CD8-positive, alpha-beta memory T cell (primary cell): ENCODE measurements at regions not wholly inside any gene's neighbourhood (a gene's known extent, or its start where the extent isn't known, plus 50 kb on each side); places are given as distances from the start of the nearest gene placed in this dataset.

Experiments
- CTCF ChIA-PET: fragments of 350-600 bp; sonication (Branson Sonifier 250); formaldehyde crosslinking; loops from one replicate; lab custom pipeline; 2021; ENCODE audit warnings: antibody characterized with exemption; lab: Charles Lee
- POLR2A ChIA-PET: fragments of 350-600 bp; sonication (Branson Sonifier 250); formaldehyde crosslinking; loops from one replicate; lab custom pipeline; 2021; ENCODE audit warnings: antibody characterized with exemption; lab: Charles Lee
- DNase-seq, 5 donors: peaks; one replicate each; pipeline versions ENCODE4 v3.0.0 to v3.0.0-alpha.2; 2020 to 2022; ENCODE audit warnings: mixed read lengths in 1 of 5
- H3K27ac ChIP-seq: one replicate; pipeline ENCODE4 v1.7.0; 2013; ENCODE audit warnings: low read depth, mild to moderate bottlenecking, low read length, moderate library complexity
- H3K27me3 ChIP-seq: 2 replicates; pipeline ENCODE4 v1.7.0; 2013; ENCODE audit warnings: low read length, mild to moderate bottlenecking; ENCODE audit not compliant: insufficient read depth, poor library complexity, severe bottlenecking
- H3K36me3 ChIP-seq: 2 replicates; pipeline ENCODE4 v1.7.0; 2013; ENCODE audit warnings: mild to moderate bottlenecking, low read length, moderate library complexity; ENCODE audit not compliant: insufficient read depth
- H3K4me1 ChIP-seq: 2 replicates; pipeline ENCODE4 v1.7.0; 2013; ENCODE audit warnings: mild to moderate bottlenecking, low read length, moderate library complexity; ENCODE audit not compliant: insufficient read depth
- H3K4me3 ChIP-seq: 2 replicates; pipeline ENCODE4 v1.7.0; 2013; ENCODE audit warnings: mild to moderate bottlenecking, low read length
- H3K9me3 ChIP-seq: 2 replicates; pipeline ENCODE4 v1.7.0; 2013; ENCODE audit warnings: mild to moderate bottlenecking, low read length
- H3K27ac Mint-ChIP-seq, 8 donors: one replicate each; pipeline ENCODE4 v1.8.0; 2020 to 2021; ENCODE audit warnings: mixed read lengths in 8 of 8, mild to moderate bottlenecking in 6 of 8, inconsistent platforms in 3 of 8, moderate library complexity in 3 of 8
- H3K27me3 Mint-ChIP-seq, 2 donors: one replicate each; pipeline ENCODE4 v1.8.0; 2020 to 2021; ENCODE audit warnings: mixed read lengths in 2 of 2, mild to moderate bottlenecking in 1 of 2, moderate library complexity in 1 of 2
- H3K36me3 Mint-ChIP-seq, 3 donors: one replicate each; pipeline ENCODE4 v1.8.0; 2020 to 2021; ENCODE audit warnings: mixed read lengths in 3 of 3, inconsistent platforms in 1 of 3, mild to moderate bottlenecking in 1 of 3
- H3K4me1 Mint-ChIP-seq, 3 donors: one replicate each; pipeline ENCODE4 v1.8.0; 2020 to 2021; ENCODE audit warnings: mixed read lengths in 3 of 3, inconsistent platforms in 1 of 3, mild to moderate bottlenecking in 1 of 3
- H3K4me3 Mint-ChIP-seq, 7 donors: one replicate each; pipeline ENCODE4 v1.8.0; 2020 to 2021; ENCODE audit warnings: mixed read lengths in 7 of 7, mild to moderate bottlenecking in 6 of 7, moderate library complexity in 4 of 7, inconsistent platforms in 2 of 7
- H3K9me3 Mint-ChIP-seq, 5 donors: one replicate each; pipeline ENCODE4 v1.8.0; 2020 to 2022; ENCODE audit warnings: mixed read lengths in 5 of 5, mild to moderate bottlenecking in 3 of 5, moderate library complexity in 2 of 5, inconsistent platforms in 1 of 5

DNA sequence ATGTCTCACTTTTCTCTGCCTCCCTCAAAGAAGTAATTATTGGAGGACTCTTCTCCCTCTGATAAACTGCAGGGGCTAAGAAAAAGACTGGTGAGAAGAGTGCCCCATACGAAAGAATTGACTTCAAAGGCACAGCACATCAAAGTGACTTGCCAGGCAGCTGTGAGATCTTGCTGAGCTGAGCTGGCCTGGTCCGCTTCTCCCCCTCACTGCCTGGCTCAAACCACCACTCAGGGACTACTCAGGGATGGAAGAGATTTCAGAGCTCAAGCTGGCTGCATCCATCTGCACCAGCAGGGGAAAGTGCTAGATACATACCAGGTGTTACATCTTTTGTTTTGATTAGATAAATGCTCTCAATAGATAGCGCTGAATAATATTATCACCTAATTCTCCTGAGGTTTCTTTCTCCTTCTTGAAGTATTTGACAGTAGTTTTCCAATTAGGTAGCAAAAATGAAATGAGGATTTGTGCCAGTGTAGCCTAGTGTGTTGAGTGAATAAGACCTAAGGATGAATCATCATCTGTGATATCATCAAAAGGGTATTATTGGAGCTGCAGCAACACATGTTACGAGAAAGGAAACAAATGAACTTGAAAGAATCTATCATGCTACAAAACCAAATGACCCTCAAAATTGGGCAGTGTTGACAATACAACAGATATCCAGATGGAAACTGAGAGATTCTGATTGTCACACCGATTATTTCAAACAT, 379.8 kb downstream of the TBC1D4 start:
- POLR2A ChIA-PET, result no interaction called here
- no peaks in the 10 kb centered on the region for H3K36me3 ChIP-seq

DNA sequence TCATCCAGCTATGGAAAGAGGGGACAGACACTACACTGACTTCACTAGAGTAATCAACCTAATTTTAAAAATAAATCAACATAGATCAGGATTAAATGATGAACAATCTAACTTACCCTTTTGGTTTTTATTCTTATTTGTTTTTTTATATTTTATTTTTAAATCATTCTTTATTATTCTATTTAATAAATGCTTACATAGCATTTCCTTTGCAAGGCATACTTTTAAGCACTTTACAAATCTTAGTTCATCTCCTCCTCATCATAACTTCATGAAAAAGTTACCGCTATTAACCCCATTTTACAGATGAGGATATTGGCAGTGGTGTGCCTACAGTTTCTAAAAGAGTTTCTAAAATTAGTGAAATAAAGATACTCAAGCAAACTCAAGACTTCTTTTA, 380.6 kb downstream of the TBC1D4 start:
- no peak overlapping the region for H3K4me3 ChIP-seq
- no peaks in the 10 kb centered on the region for H3K4me1 Mint-ChIP-seq
- peaks cover 3 to 36% of the 10 kb centered on the region in 2 donors for H3K27me3 Mint-ChIP-seq
- H3K4me3 Mint-ChIP-seq, result no peak overlapping the region
- no peak overlapping the region for H3K27ac Mint-ChIP-seq
- CTCF ChIA-PET, result no interaction called here
- H3K27ac ChIP-seq, result no peak overlapping the region
- no peaks in the 10 kb centered on the region for H3K36me3 Mint-ChIP-seq
- H3K27me3 ChIP-seq, result no peaks in the 10 kb centered on the region
- H3K9me3 ChIP-seq, result no peaks in the 10 kb centered on the region
- peaks cover 0 to 2% (median 0%) of the 10 kb centered on the region in 5 donors for H3K9me3 Mint-ChIP-seq
- H3K36me3 ChIP-seq, result no peaks in the 10 kb centered on the region
- H3K4me1 ChIP-seq, result no peaks in the 10 kb centered on the region
- POLR2A ChIA-PET, result no interaction called here
- no peak for DNase-seq

More for the DNA sequence above, 379.8 kb downstream of the TBC1D4 start:
- DNase-seq, result no peak
- Mint-ChIP-seq H3K36me3 (no peaks in the 10 kb centered on the region), H3K4me1 (no peaks in the 10 kb centered on the region), H3K4me3 (no peak overlapping the region), H3K27me3 (peaks cover 3 to 43% of the 10 kb centered on the region in 2 donors), H3K9me3 (peaks cover 0 to 3% (median 0%) of the 10 kb centered on the region in 5 donors), H3K27ac (no peak overlapping the region)
- H3K27me3 ChIP-seq, result no peaks in the 10 kb centered on the region
- CTCF ChIA-PET, result no interaction called here
- no peak overlapping the region for H3K4me3 ChIP-seq
- H3K9me3 ChIP-seq, result no peaks in the 10 kb centered on the region
- H3K27ac ChIP-seq, result no peak overlapping the region
- no peaks in the 10 kb centered on the region for H3K4me1 ChIP-seq

DNA sequence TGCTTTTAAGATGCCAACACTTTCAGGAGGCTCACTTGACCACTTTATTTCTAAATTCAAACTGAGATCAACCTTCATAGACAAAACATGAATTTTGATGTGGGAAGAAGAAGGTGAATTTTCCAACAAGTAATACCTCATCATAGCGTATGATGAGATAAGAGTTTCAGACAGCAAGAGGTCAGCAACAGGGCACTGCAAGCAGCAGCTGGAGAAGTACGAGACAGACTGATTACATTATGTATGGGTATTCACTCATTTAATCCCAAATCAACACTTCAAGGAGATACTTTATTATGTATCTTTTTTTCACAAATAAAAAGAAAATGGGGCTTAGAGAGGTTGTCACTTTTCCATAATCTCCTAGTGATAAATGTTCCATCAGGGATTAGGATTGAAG, 389.8 kb downstream of the TBC1D4 start:
- Mint-ChIP-seq H3K36me3 (no peaks in the 10 kb centered on the region), H3K27ac (no peak overlapping the region)

DNA sequence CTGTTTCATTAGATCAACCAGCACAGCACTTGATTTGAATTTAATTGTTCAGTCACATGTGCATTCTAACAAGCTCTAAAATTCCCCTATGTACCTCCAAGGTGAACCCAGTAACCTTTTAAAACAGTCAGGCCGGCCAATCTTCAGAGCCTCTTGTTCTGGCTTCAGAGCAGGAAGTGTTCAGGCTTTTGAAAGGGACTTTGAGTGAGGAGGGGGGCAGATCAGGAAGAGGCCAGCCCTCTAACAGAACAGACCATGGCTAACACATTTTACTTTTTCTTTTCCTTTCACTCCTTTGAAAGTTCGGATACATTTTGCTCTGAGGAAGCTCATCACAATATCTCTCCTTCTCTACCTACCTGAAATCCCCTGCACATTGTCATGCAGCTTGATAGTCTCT, 390.3 kb downstream of the TBC1D4 start:
- Histone ChIP-seq H3K36me3 (no peaks in the 10 kb centered on the region), H3K27ac (no peak overlapping the region), H3K27me3 (no peaks in the 10 kb centered on the region), H3K4me3 (no peak overlapping the region), H3K9me3 (no peaks in the 10 kb centered on the region), H3K4me1 (no peaks in the 10 kb centered on the region)
- H3K4me1 Mint-ChIP-seq, result peaks cover 0 to 8% (median 5%) of the 10 kb centered on the region in 3 donors
- no peak overlapping the region for H3K27ac Mint-ChIP-seq
- ChIA-PET POLR2A (no interaction called here), CTCF (no interaction called here)
- no peaks in the 10 kb centered on the region for H3K36me3 Mint-ChIP-seq
- H3K4me3 Mint-ChIP-seq, result no peak overlapping the region
- no peak for DNase-seq
- peaks cover 9 to 15% of the 10 kb centered on the region in 2 donors for H3K27me3 Mint-ChIP-seq
- H3K9me3 Mint-ChIP-seq, result no peaks in the 10 kb centered on the region

More for the DNA sequence above, 389.8 kb downstream of the TBC1D4 start:
- CTCF ChIA-PET, result no interaction called here
- Histone ChIP-seq H3K9me3 (no peaks in the 10 kb centered on the region), H3K36me3 (no peaks in the 10 kb centered on the region), H3K4me3 (no peak overlapping the region), H3K27me3 (no peaks in the 10 kb centered on the region), H3K27ac (no peak overlapping the region), H3K4me1 (no peaks in the 10 kb centered on the region)
- POLR2A ChIA-PET, result no interaction called here
- H3K9me3 Mint-ChIP-seq, result no peaks in the 10 kb centered on the region
- peaks cover 0 to 8% (median 5%) of the 10 kb centered on the region in 3 donors for H3K4me1 Mint-ChIP-seq
- H3K4me3 Mint-ChIP-seq, result no peak overlapping the region
- peaks cover 9 to 15% of the 10 kb centered on the region in 2 donors for H3K27me3 Mint-ChIP-seq
- DNase-seq, result no peak

DNA sequence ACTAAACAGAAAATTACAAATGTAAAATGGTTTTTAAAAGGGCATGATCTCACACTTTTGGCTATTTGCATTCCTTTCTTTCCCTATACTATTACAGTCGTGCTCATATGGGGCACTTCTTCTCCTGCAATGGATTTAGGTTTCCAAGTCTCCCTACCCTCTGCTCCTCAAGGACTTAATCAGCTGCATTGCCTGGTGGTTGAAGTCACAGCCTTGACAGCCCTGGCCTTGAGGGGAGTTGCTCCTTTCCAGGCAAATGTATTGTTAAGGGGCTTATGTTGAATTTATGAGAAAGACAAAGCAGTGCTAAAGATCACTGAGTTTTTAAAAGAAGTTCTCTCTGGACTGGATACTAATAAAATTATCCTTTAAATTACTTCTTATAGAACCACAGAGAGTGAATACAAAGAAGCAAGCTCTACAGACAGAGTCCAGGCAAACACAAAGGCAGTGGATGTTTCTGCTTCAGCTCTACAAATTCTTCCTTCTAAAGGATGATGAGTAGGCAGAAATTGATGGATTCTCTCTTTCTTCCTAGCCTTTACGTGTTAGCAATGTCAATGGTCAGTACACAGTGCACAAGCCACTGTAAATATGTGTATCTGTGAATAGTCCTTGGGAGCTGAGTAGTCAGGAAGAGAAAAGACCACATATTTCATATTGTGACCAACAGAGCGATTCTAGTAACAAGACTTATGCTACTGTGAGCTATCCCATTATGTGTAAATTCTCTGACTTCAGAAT, 390.9 kb downstream of the TBC1D4 start:
- Mint-ChIP-seq H3K27me3 (peaks cover 7 to 14% of the 10 kb centered on the region in 2 donors), H3K4me3 (no peak overlapping the region), H3K36me3 (no peaks in the 10 kb centered on the region), H3K4me1 (peaks cover 0 to 8% (median 5%) of the 10 kb centered on the region in 3 donors), H3K27ac (no peak overlapping the region), H3K9me3 (no peaks in the 10 kb centered on the region)
- Histone ChIP-seq H3K36me3 (no peaks in the 10 kb centered on the region), H3K4me1 (no peaks in the 10 kb centered on the region), H3K9me3 (no peaks in the 10 kb centered on the region), H3K27me3 (no peaks in the 10 kb centered on the region), H3K4me3 (no peak overlapping the region), H3K27ac (no peak overlapping the region)
- DNase-seq, result no peak
- POLR2A ChIA-PET, result no interaction called here
- CTCF ChIA-PET, result no interaction called here

- POLR2A ChIA-PET, result no interaction called here
- no peak overlapping the region for H3K27ac ChIP-seq
- Mint-ChIP-seq H3K27me3 (peaks cover 7 to 9% of the 10 kb centered on the region in 2 donors), H3K9me3 (no peaks in the 10 kb centered on the region), H3K27ac (no peak overlapping the region), H3K36me3 (no peaks in the 10 kb centered on the region), H3K4me3 (no peak overlapping the region), H3K4me1 (peaks cover 0 to 8% (median 5%) of the 10 kb centered on the region in 3 donors)
- H3K4me3 ChIP-seq, result no peak overlapping the region
- H3K9me3 ChIP-seq, result no peaks in the 10 kb centered on the region
- CTCF ChIA-PET, result no interaction called here
- no peaks in the 10 kb centered on the region for H3K4me1 ChIP-seq
- H3K27me3 ChIP-seq, result no peaks in the 10 kb centered on the region
- no peaks in the 10 kb centered on the region for H3K36me3 ChIP-seq
- DNase-seq, result no peak
These were observed 393.1 kb downstream of the TBC1D4 start for GRCh38 chr13:75088915-75089314.

DNA sequence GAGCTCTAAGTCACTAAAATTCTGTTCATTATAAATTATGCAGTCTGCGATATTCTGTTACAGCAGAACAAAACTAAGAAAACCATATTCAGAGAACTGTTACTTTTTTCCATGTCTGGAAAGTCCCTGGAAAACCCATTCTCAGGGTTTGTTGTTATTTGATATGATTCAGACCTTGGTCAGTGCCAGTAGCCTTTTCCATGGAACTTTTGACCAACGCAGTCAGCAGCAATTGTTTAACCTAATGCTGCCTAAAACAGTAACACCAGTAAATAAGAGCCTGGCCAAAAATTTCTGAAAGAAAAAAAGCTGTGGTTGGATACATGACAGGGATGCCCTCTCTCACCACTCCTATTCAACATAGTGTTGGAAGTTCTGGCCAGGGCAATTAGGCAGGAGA, 402.7 kb downstream of the TBC1D4 start:
- no peaks in the 10 kb centered on the region for H3K36me3 ChIP-seq
- H3K36me3 Mint-ChIP-seq, result no peaks in the 10 kb centered on the region
- no peak overlapping the region for H3K4me3 Mint-ChIP-seq
- H3K4me1 ChIP-seq, result no peaks in the 10 kb centered on the region
- CTCF ChIA-PET, result no interaction called here
- H3K27ac ChIP-seq, result no peak overlapping the region
- H3K27ac Mint-ChIP-seq, result no peak overlapping the region
- no peaks in the 10 kb centered on the region for H3K4me1 Mint-ChIP-seq
- POLR2A ChIA-PET, result no interaction called here
- H3K9me3 ChIP-seq, result no peaks in the 10 kb centered on the region
- H3K27me3 ChIP-seq, result no peaks in the 10 kb centered on the region
- H3K4me3 ChIP-seq, result no peak overlapping the region
- no peak for DNase-seq
- H3K9me3 Mint-ChIP-seq, result peaks cover 0 to 4% (median 0%) of the 10 kb centered on the region in 5 donors
- H3K27me3 Mint-ChIP-seq, result peaks cover 4 to 22% of the 10 kb centered on the region in 2 donors

- Mint-ChIP-seq H3K9me3 (peaks cover 0 to 4% (median 0%) of the 10 kb centered on the region in 5 donors), H3K4me3 (no peak overlapping the region), H3K27me3 (peaks cover 8 to 18% of the 10 kb centered on the region in 2 donors), H3K27ac (no peak overlapping the region), H3K36me3 (no peaks in the 10 kb centered on the region), H3K4me1 (no peaks in the 10 kb centered on the region)
- no peaks in the 10 kb centered on the region for H3K4me1 ChIP-seq
- H3K27ac ChIP-seq, result no peak overlapping the region
- ChIA-PET POLR2A (no interaction called here), CTCF (no interaction called here)
- no peak for DNase-seq
- no peaks in the 10 kb centered on the region for H3K9me3 ChIP-seq
- no peaks in the 10 kb centered on the region for H3K36me3 ChIP-seq
- H3K27me3 ChIP-seq, result no peaks in the 10 kb centered on the region
- no peak overlapping the region for H3K4me3 ChIP-seq
These were observed 405.5 kb downstream of the TBC1D4 start for GRCh38 chr13:75076476-75076875.
